ENCODE measurements at regions not wholly inside any gene's neighbourhood (a gene's known extent, or its start where the extent isn't known, plus 50 kb on each side); places are given as distances from the start of the nearest gene placed in this dataset.
"Not testable (repeated sequence)": the region's sequence is repeated elsewhere in the genome, so short reads cannot be mapped to it uniquely, and the experiment has no call there.

- TF ChIP-seq CTCF (IDR thresholded peaks at IDR 0.05; ENCODE audit: borderline replicate concordance, control extremely low read depth, extremely low read depth, insufficient read depth, missing control alignments) = no peak
- in situ Hi-C loops (cut with MboI; ENCODE audit: low sequenced_read_pairs, unreplicated experiment) = no loop called here
- DNase-seq (ENCODE audit: low spot score) = no peak
These were observed 640.8 kb downstream of the TRIML1 start for GRCh38 chr4:188780028-188780427.

DNA sequence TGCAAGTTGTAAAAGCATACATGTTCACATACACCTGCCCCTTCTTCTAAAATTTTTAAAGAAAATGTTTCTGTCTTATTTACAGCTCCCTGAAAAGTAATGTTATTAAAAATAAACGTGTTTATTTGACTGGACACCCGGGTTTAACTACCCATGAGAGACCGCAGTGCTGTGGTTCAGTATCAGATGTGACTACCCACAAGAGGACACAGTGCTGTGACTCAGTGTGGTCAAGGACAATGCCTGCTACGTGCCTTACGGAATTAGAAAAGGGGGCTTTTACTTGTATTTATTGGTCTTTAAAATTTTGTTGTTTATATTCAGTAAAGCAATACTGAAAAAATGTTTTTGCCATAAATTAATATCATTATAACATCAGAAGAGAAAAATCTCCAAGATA is 641.4 kb downstream of the TRIML1 start:
- in situ Hi-C loops (cut with MboI; ENCODE audit: low sequenced_read_pairs, unreplicated experiment) = no loop called here
- no peak for TF ChIP-seq CTCF (IDR thresholded peaks at IDR 0.05; ENCODE audit: borderline replicate concordance, control extremely low read depth, extremely low read depth, insufficient read depth, missing control alignments)
- no peak for DNase-seq (ENCODE audit: low spot score)

GRCh38 chr4:188781655-188782054 is 642.4 kb downstream of the TRIML1 start:
- no peak for DNase-seq (ENCODE audit: low spot score)
- in situ Hi-C loops (cut with MboI; ENCODE audit: low sequenced_read_pairs, unreplicated experiment) = no loop called here
- TF ChIP-seq CTCF (IDR thresholded peaks at IDR 0.05; ENCODE audit: borderline replicate concordance, control extremely low read depth, extremely low read depth, insufficient read depth, missing control alignments) = no peak

DNA sequence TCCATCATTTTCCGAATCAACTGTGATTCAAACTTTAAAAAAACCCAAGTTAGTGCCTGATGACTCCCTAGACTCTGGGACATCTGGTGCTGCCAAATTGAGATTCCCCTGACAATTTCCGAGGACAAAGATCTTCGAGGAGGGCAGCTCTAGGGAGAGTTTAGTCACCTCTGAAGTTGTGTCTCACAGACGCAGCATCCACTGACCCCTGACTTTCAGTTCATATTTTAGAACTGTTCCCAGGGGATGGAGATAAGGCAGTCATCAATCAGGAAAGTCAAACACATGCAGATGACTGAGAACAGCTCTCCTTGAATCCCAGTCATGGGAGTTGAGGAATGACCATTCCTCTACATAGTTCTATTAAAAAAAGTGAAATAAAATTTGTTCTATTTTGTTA is 643.9 kb downstream of the TRIML1 start:
- DNase-seq (ENCODE audit: low spot score) = no peak
- in situ Hi-C loops (cut with MboI; ENCODE audit: low sequenced_read_pairs, unreplicated experiment) = no loop called here
- no peak for TF ChIP-seq CTCF (IDR thresholded peaks at IDR 0.05; ENCODE audit: borderline replicate concordance, control extremely low read depth, extremely low read depth, insufficient read depth, missing control alignments)

DNA sequence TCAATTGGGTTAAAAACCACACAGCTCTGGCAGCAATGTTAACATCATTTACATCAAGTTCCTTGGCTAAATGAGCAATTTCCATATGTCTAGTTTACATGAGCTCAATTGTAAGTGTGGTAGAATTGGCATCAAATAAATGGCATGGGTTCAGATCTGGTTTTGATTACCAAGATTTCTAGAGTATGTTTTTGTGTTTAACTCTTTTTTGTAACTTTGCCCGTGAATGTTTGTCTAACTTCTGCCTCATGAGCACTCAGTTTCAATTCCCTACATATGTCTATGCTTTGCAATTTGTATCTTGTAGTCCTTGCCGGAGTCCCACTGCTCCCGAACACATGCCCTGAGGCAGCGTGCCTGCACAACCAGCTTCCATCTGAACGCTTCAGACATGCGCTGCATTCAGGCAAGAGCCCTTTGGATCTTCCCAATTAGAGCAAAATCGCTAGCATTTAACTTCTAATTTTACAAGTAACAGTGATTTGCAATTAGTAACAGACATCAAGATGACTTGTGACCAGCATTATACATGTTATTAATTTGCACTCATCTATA is 644.4 kb downstream of the TRIML1 start:
- in situ Hi-C loops (cut with MboI; ENCODE audit: low sequenced_read_pairs, unreplicated experiment) = no loop called here

DNA sequence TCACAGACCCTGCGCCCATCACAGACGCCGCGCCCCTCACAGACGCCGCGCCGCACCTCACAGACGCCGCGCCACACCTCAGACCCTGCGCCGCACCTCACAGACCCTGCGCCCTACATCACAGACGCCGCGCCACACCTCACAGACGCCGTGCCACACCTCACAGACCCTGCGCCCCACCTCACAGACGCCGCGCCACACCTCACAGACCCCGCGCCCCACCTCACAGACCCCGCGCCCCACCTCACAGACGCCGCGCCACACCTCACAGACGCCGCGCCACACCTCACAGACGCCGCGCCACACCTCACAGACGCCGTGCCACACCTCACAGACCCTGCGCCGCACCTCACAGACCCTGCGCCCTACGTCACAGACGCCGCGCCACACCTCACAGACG is 657.4 kb downstream of the TRIML1 start:
- DNase-seq (ENCODE audit: low spot score); in situ Hi-C loops (cut with MboI; ENCODE audit: low sequenced_read_pairs, unreplicated experiment): not testable (repeated sequence)

More for the DNA sequence above, 644.4 kb downstream of the TRIML1 start:
- DNase-seq (ENCODE audit: low spot score) = no peak
- TF ChIP-seq CTCF (IDR thresholded peaks at IDR 0.05; ENCODE audit: borderline replicate concordance, control extremely low read depth, extremely low read depth, insufficient read depth, missing control alignments) = no peak

DNA sequence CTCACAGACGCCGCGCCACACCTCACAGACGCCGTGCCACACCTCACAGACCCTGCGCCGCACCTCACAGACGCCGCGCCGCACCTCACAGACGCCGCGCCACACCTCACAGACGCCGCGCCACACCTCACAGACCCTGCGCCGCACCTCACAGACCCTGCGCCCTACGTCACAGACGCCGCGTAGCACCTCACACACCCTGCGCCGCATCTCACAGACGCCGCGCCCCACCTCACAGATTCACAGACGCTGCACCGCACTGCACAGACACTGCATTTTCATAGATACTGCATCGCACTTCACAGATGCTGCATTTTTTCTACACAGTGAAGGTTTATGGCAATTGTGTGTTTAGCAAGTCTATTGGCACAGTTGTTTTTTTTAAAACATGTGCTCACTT is 657.8 kb downstream of the TRIML1 start:
- in situ Hi-C loops (cut with MboI; ENCODE audit: low sequenced_read_pairs, unreplicated experiment); DNase-seq (ENCODE audit: low spot score): not testable (repeated sequence)

GRCh38 chr4:188804861-188805260 is 665.6 kb downstream of the TRIML1 start:
- in situ Hi-C loops (cut with MboI; ENCODE audit: low sequenced_read_pairs, unreplicated experiment) = no loop called here
- DNase-seq (ENCODE audit: low spot score) = no peak
- no peak for TF ChIP-seq CTCF (IDR thresholded peaks at IDR 0.05; ENCODE audit: borderline replicate concordance, control extremely low read depth, extremely low read depth, insufficient read depth, missing control alignments)
